ENCODE measurements at regions not wholly inside any gene's neighbourhood (a gene's known extent, or its start where the extent isn't known, plus 50 kb on each side); places are given as distances from the start of the nearest gene placed in this dataset.

GRCh38 chr11:115848611-115849010, 344.4 kb upstream of the CADM1 start:
- no peak for TF ChIP-seq CTCF (IDR thresholded peaks at IDR 0.05)
- no peak for TF ChIP-seq POLR2A (IDR thresholded peaks at IDR 0.05)
- no peak for TF ChIP-seq EP300 (IDR thresholded peaks at IDR 0.05)
